Muscle of leg (tissue), 3 donors: ENCODE measurements at regions not wholly inside any gene's neighbourhood (a gene's known extent, or its start where the extent isn't known, plus 50 kb on each side); places are given as distances from the start of the nearest gene placed in this dataset.

Source experiments
- DNase-seq: peaks from one replicate; pipeline ENCODE4 v3.0.0; 2013
- H3K27ac ChIP-seq: one replicate; pipeline ENCODE4 v1.5.1; 2013; ENCODE audit warnings: mild to moderate bottlenecking, low read length, control low read depth
- H3K27me3 ChIP-seq: one replicate; pipeline ENCODE4 v1.6.1; 2013; ENCODE audit warnings: low read length; ENCODE audit not compliant: control insufficient read depth, insufficient read depth
- H3K36me3 ChIP-seq: one replicate; pipeline ENCODE4 v1.6.1; 2013; ENCODE audit warnings: low read length; ENCODE audit not compliant: control insufficient read depth, insufficient read depth
- H3K4me1 ChIP-seq: one replicate; pipeline ENCODE4 v1.6.1; 2013; ENCODE audit warnings: low read length; ENCODE audit not compliant: control insufficient read depth, insufficient read depth
- H3K4me3 ChIP-seq: one replicate; pipeline ENCODE4 v1.5.1; 2013; ENCODE audit warnings: low read length, control low read depth
- H3K9me3 ChIP-seq: replicated peaks from 2 replicates; pipeline ENCODE4 v1.6.1; 2013; ENCODE audit warnings: low read depth, low read length; ENCODE audit not compliant: control insufficient read depth
- WGBS: methylation state at CpG from one replicate; pipeline ENCODE4 v1.1.5; 2013; ENCODE audit warnings: missing lambda C conversion rate; ENCODE audit not compliant: insufficient coverage; 5-methylcytosine and 5-hydroxymethylcytosine counted together

DNA sequence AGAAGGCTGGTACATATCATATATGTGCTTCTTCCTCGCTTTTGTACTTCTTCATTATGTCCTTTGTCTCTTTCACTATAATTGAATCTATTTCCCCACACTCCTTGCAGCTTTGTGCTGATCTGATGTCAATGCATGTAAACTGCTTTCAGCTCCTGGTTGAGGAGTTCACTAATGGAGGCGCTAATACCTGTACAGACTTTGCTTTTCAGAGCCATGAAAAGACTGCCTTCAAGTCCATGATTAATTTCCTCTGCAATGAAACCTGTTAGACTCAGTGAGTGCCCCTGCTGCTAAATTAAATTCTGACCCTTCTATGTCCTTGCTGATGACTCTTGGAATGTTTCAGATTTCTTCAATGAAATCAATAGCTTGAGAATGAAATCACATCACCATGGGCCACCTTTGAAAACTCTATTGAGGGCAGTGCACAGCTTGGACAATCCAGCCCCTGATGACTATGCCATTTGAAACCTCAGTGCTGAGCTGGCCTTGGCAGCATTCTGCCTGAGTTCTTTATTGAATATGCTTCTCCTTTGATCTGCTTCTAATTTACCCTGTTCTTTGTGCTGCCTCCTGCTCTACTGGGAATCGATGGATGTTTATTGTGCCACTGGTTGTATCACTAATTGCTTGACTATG lies 358.2 kb upstream of the DMAC1 start:
- Histone ChIP-seq H3K27me3 (no peaks in the 10 kb centered on the region), H3K4me1 (no peaks in the 10 kb centered on the region), H3K9me3 (no peaks in the 10 kb centered on the region), H3K36me3 (no peaks in the 10 kb centered on the region), H3K27ac (no peak overlapping the region), H3K4me3 (no peak overlapping the region)
- DNase-seq = no peak
- 91% methylated on average over 1 of the region's 3 CpGs for WGBS

DNA sequence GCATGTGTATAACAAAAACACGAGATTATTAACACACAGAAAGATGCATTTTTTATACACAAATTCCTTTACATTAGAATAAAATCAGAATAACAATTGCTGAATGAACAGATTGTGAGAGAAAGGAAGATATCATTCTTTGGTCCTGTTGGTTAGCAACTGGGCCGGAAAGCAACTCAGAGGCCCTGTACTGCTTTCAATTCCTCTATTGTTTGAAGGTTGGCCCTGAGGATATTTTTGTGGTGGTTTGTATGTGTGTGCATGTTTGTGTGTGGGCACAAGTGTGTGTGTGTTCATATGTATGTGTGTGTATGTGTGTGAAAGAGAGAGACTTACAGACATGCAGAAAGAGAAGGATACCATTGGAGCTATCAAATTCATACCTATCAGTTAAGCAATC lies 356.8 kb upstream of the DMAC1 start:
- no peaks in the 10 kb centered on the region for H3K27me3 ChIP-seq
- no peaks in the 10 kb centered on the region for H3K9me3 ChIP-seq
- H3K36me3 ChIP-seq = no peaks in the 10 kb centered on the region
- no peak for DNase-seq
- no CpG with 5 or more reads among the region's 2 CpGs for WGBS
- H3K4me1 ChIP-seq = no peaks in the 10 kb centered on the region
- H3K27ac ChIP-seq = no peak overlapping the region
- H3K4me3 ChIP-seq = no peak overlapping the region

DNA sequence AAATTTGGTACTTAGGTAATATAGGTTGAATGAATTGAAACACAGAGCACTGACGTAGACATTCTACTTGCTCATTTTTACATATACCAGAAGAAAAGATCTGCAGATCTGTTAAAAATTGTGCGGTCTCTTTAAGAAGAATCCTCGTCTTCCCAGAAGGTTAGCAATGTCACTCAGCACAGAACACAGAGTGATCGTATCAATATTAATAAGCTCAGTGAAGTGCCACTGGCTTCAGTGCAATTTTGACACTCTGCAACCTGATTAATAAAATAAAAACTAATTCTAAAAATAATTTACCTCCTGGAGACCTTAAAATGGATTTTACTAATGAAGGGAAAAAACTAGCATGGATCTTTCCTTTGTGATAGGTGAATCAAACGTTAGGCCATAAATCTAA lies 356.1 kb upstream of the DMAC1 start:
- Histone ChIP-seq H3K4me1 (no peaks in the 10 kb centered on the region), H3K36me3 (no peaks in the 10 kb centered on the region), H3K27ac (no peak overlapping the region), H3K27me3 (no peaks in the 10 kb centered on the region), H3K9me3 (peaks cover 2% of the 10 kb centered on the region), H3K4me3 (no peak overlapping the region)
- 93% methylated on average over 2 of the region's 5 CpGs for WGBS
- no peak for DNase-seq

DNA sequence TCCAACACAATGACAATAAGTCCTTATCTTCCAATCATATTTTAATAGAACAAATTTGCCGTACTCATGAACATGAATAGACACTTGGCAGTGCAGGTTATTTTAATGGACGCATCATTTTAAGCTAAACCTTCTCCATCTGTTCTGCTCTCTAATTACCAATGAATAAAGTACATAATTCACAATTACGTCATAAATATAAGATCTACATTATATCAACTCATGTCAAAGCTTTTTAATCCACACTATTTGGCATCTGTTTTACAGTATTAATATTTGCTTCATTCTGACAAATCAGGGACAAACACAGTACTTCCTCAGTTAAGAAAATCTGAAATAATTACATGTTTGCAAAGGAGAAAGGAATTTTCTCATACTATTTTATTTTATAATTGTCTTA lies 344.1 kb upstream of the DMAC1 start:
- DNase-seq = no peak
- no peaks in the 10 kb centered on the region for H3K36me3 ChIP-seq
- whole genome bisulfite sequencing = 43% methylated on average over 1 of the region's 3 CpGs
- H3K4me1 ChIP-seq = no peaks in the 10 kb centered on the region
- H3K4me3 ChIP-seq = no peak overlapping the region
- H3K27ac ChIP-seq = no peak overlapping the region
- no peaks in the 10 kb centered on the region for H3K9me3 ChIP-seq
- H3K27me3 ChIP-seq = no peaks in the 10 kb centered on the region

DNA sequence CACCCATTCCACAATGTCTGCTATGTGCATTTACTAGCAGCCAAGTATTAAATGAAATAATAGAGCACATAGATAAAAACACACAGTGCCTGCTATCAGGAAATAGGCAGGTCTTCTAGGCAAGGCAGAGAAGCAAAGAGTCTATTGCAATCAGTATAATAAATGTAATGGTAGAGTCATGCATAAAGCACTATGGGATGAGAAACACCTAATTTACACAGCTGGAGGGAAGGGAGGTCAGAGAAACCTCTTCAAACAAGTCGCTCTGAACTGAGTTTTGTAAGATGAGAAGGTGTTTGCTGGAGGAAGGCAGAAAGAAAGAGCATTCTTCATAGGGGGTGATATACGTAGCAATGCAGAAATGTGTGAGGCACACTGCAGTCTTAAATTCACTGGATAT lies 341.0 kb upstream of the DMAC1 start:
- WGBS = 0% methylated on average over 1 of the region's 2 CpGs

DNA sequence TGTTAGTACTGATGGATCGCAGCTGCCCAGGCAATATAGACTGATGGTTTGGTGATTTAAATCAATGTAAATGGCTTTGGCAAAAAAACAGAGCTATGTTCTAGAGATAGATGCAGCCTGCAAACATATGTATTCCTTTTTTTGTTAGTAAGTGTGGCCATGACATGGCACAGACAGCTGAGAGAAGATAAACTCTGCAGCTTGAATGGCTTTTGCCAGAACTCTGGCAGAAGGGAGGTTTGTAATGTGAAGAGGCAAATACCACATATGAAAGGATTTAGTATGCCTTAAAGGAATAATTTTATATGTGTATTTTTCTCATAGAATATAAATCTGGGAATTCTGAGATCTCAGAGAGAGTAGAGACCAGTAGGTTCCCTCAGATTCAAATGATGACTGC lies 340.2 kb upstream of the DMAC1 start:
- no peaks in the 10 kb centered on the region for H3K4me1 ChIP-seq
- no peaks in the 10 kb centered on the region for H3K9me3 ChIP-seq
- DNase-seq = no peak
- no peaks in the 10 kb centered on the region for H3K27me3 ChIP-seq
- H3K36me3 ChIP-seq = no peaks in the 10 kb centered on the region
- WGBS = no CpG with 5 or more reads among the region's 1 CpG
- H3K27ac ChIP-seq = no peak overlapping the region
- no peak overlapping the region for H3K4me3 ChIP-seq

More for the DNA sequence above, 341.0 kb upstream of the DMAC1 start:
- H3K27me3 ChIP-seq = no peaks in the 10 kb centered on the region
- H3K27ac ChIP-seq = no peak overlapping the region
- no peaks in the 10 kb centered on the region for H3K36me3 ChIP-seq
- H3K4me1 ChIP-seq = no peaks in the 10 kb centered on the region
- no peak overlapping the region for H3K4me3 ChIP-seq
- no peak for DNase-seq
- H3K9me3 ChIP-seq = no peaks in the 10 kb centered on the region

DNA sequence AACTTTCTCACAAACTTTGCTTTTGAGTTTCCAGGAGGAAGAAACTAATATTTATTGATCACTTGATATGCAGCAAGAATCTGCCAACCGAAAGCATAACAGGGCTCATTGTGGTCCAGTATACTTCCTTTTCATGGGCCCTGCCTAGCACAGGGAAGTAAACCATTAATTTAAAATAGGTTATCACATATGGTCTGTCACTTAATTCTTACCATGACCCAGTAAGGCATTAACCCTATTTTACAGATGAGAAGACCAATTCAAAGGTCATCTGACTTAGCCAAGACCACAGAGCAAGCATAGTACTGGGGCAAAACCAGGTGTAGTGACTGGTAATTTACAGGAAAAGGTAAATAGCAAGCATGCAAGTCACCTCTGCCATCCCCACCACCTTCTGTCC lies 336.9 kb upstream of the DMAC1 start:
- Histone ChIP-seq H3K27ac (no peak overlapping the region), H3K9me3 (no peaks in the 10 kb centered on the region), H3K4me3 (no peak overlapping the region), H3K4me1 (no peaks in the 10 kb centered on the region), H3K27me3 (no peaks in the 10 kb centered on the region), H3K36me3 (no peaks in the 10 kb centered on the region)
- no peak for DNase-seq
- WGBS = no CpG with 5 or more reads among the region's 1 CpG

DNA sequence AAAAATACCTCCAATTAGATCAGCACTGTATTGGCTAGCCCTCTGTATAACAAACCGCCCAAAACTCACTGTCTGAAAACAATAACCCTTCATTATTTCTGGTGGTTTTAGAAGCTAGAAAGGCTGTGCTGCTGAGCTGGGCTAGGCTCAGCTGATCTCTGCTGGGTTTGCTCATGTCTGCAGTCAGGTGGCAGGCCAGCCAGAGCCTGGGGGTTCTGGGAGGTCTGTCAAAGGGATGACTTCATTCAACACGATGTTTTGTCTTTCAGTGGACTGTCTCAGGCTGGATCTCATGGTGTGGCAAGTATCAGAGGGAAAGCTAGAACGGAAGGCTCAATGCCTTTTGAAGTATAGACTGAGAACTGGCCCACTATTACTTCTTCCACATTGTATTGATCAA lies 335.1 kb upstream of the DMAC1 start:
- no peak overlapping the region for H3K27ac ChIP-seq
- no peaks in the 10 kb centered on the region for H3K4me1 ChIP-seq
- WGBS = no CpG with 5 or more reads among the region's 3 CpGs
- H3K36me3 ChIP-seq = no peaks in the 10 kb centered on the region
- no peaks in the 10 kb centered on the region for H3K9me3 ChIP-seq
- no peak overlapping the region for H3K4me3 ChIP-seq
- H3K27me3 ChIP-seq = no peaks in the 10 kb centered on the region
- DNase-seq = no peak

DNA sequence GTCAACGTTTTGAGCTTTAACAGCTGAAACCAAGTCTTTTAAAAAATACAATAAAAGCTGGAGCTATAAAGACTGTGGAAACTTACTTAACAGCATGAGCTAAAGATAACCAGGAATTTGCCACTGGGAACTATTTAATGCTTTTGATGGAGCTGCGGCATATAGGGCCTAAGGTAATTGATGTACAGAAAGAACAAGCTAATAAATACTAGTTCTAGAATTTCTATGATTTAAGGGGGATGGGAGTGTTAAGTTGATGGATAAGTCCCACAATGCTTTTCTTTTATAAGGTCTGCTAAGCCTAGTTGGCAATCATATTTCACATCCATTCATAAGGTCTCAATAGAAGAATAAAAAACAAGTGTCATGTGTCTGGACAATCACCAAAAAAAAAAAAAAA lies 334.0 kb upstream of the DMAC1 start:
- H3K9me3 ChIP-seq = no peaks in the 10 kb centered on the region
- H3K4me1 ChIP-seq = no peaks in the 10 kb centered on the region
- peak; percentile 15 for DNase-seq
- no peak overlapping the region for H3K27ac ChIP-seq
- no peaks in the 10 kb centered on the region for H3K36me3 ChIP-seq
- WGBS = no CpG with 5 or more reads among the region's 2 CpGs
- H3K4me3 ChIP-seq = no peak overlapping the region
- no peaks in the 10 kb centered on the region for H3K27me3 ChIP-seq

DNA sequence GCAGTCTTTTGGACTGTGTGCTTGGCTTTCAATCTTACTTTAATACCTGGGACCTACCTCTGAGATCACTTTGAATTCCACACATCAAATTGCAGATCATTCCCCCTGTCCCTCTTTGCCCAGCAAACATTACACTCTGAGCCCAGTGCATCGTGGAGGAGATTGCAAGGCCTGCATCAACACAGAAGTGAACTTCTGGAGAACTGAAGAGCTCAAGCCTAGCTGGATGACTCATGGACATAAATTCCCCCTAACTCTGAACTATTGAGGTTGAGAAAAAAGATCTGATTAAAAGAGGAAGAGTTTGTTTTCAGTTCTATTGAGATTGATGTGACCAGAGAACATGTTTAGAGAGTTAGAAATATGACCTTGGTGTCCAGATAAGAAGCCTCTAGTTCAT lies 316.0 kb upstream of the DMAC1 start:
- WGBS = no CpG with 5 or more reads among the region's 1 CpG

DNA sequence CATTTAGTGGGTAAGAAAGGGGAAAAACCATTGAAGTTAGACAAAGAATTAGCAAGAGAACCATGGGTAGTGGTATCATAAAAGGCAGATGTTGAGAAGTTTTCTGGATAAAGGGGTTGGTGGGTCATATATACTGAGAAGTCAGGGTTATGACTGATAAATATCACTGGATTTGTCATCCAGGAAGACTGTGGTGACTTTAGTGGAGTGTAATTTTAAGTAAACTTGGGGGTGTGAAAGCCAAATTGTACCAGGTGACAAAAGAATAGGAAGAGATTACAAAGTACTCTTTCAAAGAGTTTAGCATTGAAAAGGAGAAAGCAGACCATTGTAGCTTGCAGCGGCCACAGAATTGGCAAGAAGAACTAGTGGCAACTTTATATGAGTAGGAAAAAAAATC lies 315.2 kb upstream of the DMAC1 start:
- Histone ChIP-seq H3K36me3 (no peaks in the 10 kb centered on the region), H3K9me3 (no peaks in the 10 kb centered on the region), H3K27me3 (no peaks in the 10 kb centered on the region), H3K4me3 (no peak overlapping the region), H3K4me1 (no peaks in the 10 kb centered on the region), H3K27ac (no peak overlapping the region)
- DNase-seq = no peak
- WGBS = no CpG with 5 or more reads among the region's 1 CpG

More for the DNA sequence above, 316.0 kb upstream of the DMAC1 start:
- Histone ChIP-seq H3K4me1 (no peaks in the 10 kb centered on the region), H3K9me3 (no peaks in the 10 kb centered on the region), H3K27ac (no peak overlapping the region), H3K4me3 (no peak overlapping the region), H3K36me3 (no peaks in the 10 kb centered on the region), H3K27me3 (no peaks in the 10 kb centered on the region)
- no peak for DNase-seq
